Upper lobe of left lung (tissue), 4 donors: ENCODE measurements at regions not wholly inside any gene's neighbourhood (a gene's known extent, or its start where the extent isn't known, plus 50 kb on each side); places are given as distances from the start of the nearest gene placed in this dataset.

Experiments
- POLR2A ChIP-seq, 4 donors: fragments of 450-650 bp; IDR thresholded peaks; one replicate each; pipeline ENCODE4 v1.5.1; 2016 to 2017; ENCODE audit warnings: antibody characterized with exemption in 4 of 4, mild to moderate bottlenecking in 2 of 4
- POLR2AphosphoS5 ChIP-seq, 2 donors: sonication (generic); formaldehyde crosslinking; IDR thresholded peaks; one replicate each; pipeline ENCODE4 v1.5.1; 2017; ENCODE audit warnings: antibody characterized with exemption in 2 of 2

- no peak for TF ChIP-seq POLR2A (IDR thresholded peaks at IDR 0.05)
- TF ChIP-seq POLR2AphosphoS5 (IDR thresholded peaks at IDR 0.05) = no peak
Observed at GRCh38 chr20:48210111-48211027, 425.1 kb upstream of the SULF2 start.
